Gastroesophageal sphincter (tissue), 4 donors: ENCODE measurements at regions not wholly inside any gene's neighbourhood (a gene's known extent, or its start where the extent isn't known, plus 50 kb on each side); places are given as distances from the start of the nearest gene placed in this dataset.

Source experiments
- ATAC-seq: fragments of 150-250 bp; one replicate; pipeline ENCODE4 v1.9.1; 2016; ENCODE audit warnings: mild to moderate bottlenecking, moderate library complexity
- H3K27ac ChIP-seq, 4 donors: fragments of 200-600 bp; sonication (generic) in 3 of 4; 1 replicate in 3 of 4; 2 replicates in 1 of 4; pipeline ENCODE4 v1.5.1; 2016 to 2019
- H3K27me3 ChIP-seq: fragments of 200-600 bp; sonication (generic); one replicate; pipeline ENCODE4 v1.5.1; 2019
- H3K36me3 ChIP-seq, 2 donors: fragments of 200-600 bp; sonication (generic); one replicate each; pipeline ENCODE4 v1.5.1; 2019; ENCODE audit warnings: control low read depth in 1 of 2
- H3K4me1 ChIP-seq, 3 donors: fragments of 200-600 bp; sonication (generic); 1 replicate in 2 of 3; 2 replicates in 1 of 3; pipeline ENCODE4 v1.5.1; 2016 to 2019; ENCODE audit warnings: control low read depth in 2 of 3
- H3K4me3 ChIP-seq, 2 donors: fragments of 200-600 bp; sonication (generic); one replicate each; pipeline ENCODE4 v1.5.1; 2019; ENCODE audit warnings: mild to moderate bottlenecking in 1 of 2, moderate library complexity in 1 of 2
- H3K9me3 ChIP-seq, 3 donors: fragments of 200-600 bp; sonication (generic); one replicate each; pipeline ENCODE4 v1.5.1; 2017 to 2019; ENCODE audit warnings: control low read depth in 2 of 3
- CTCF ChIP-seq, 4 experiments: fragments of 200-600 bp in 2 of 4; fragments of 450-650 bp in 2 of 4; sonication (generic) in 1 of 4; IDR thresholded peaks; one replicate each; pipeline ENCODE4 v1.5.1; 2017 to 2019; ENCODE audit warnings: antibody characterized with exemption in 4 of 4, mild to moderate bottlenecking in 2 of 4, moderate library complexity in 2 of 4
- EP300 ChIP-seq: sonication (generic); formaldehyde crosslinking; IDR thresholded peaks from one replicate; pipeline ENCODE4 v1.6.1; 2017; ENCODE audit warnings: antibody characterized with exemption, mild to moderate bottlenecking
- POLR2A ChIP-seq, 2 donors: fragments of 450-650 bp; IDR thresholded peaks; one replicate each; pipeline ENCODE4 v1.6.1; 2017; ENCODE audit warnings: antibody characterized with exemption in 2 of 2, mild to moderate bottlenecking in 2 of 2, moderate library complexity in 1 of 2
- POLR2AphosphoS5 ChIP-seq: sonication (generic); formaldehyde crosslinking; IDR thresholded peaks from one replicate; pipeline ENCODE4 v1.6.1; 2017; ENCODE audit warnings: antibody characterized with exemption
- WGBS, 2 donors: methylation state at CpG; one replicate each; pipeline ENCODE4 v1.1.5; 2018; ENCODE audit warnings: low coverage in 1 of 2; 5-methylcytosine and 5-hydroxymethylcytosine counted together

- Histone ChIP-seq H3K27ac (no peak overlapping the region), H3K27me3 (no peaks in the 10 kb centered on the region), H3K9me3 (no peaks in the 10 kb centered on the region), H3K4me3 (no peak overlapping the region), H3K4me1 (no peaks in the 10 kb centered on the region), H3K36me3 (no peaks in the 10 kb centered on the region)
- no peak for TF ChIP-seq POLR2A (IDR thresholded peaks at IDR 0.05)
- no peak for TF ChIP-seq POLR2AphosphoS5
- TF ChIP-seq CTCF (IDR thresholded peaks at IDR 0.05): no peak
- no peak for TF ChIP-seq EP300
- ATAC-seq: no peak
- WGBS, 2 donors: 66 to 78% methylated on average over 2 of the region's 2 CpGs
Measured at GRCh38 chr4:138034871-138035270, 207.3 kb downstream of the SLC7A11 start.

GRCh38 chr4:138032222-138032621, 209.9 kb downstream of the SLC7A11 start:
- no peaks in the 10 kb centered on the region for H3K27me3 ChIP-seq
- H3K4me1 ChIP-seq: no peaks in the 10 kb centered on the region
- no peaks in the 10 kb centered on the region for H3K9me3 ChIP-seq
- no peak overlapping the region for H3K4me3 ChIP-seq
- no peak for ATAC-seq
- H3K27ac ChIP-seq: no peak overlapping the region
- H3K36me3 ChIP-seq: no peaks in the 10 kb centered on the region
- TF ChIP-seq CTCF (IDR thresholded peaks at IDR 0.05) (no peak), POLR2AphosphoS5 (no peak), EP300 (no peak), POLR2A (IDR thresholded peaks at IDR 0.05) (no peak)

GRCh38 chr4:138030375-138030774, 211.8 kb downstream of the SLC7A11 start:
- Histone ChIP-seq H3K27me3 (no peaks in the 10 kb centered on the region), H3K4me3 (no peak overlapping the region), H3K36me3 (no peaks in the 10 kb centered on the region), H3K4me1 (no peaks in the 10 kb centered on the region), H3K27ac (no peak overlapping the region), H3K9me3 (no peaks in the 10 kb centered on the region)
- 88 to 96% methylated on average over 3 of the region's 3 CpGs for WGBS, 2 donors
- no peak for ATAC-seq
- TF ChIP-seq POLR2AphosphoS5 (no peak), POLR2A (IDR thresholded peaks at IDR 0.05) (no peak), CTCF (IDR thresholded peaks at IDR 0.05) (no peak), EP300 (no peak)

GRCh38 chr4:138028923-138029322, 213.2 kb downstream of the SLC7A11 start:
- H3K36me3 ChIP-seq: no peaks in the 10 kb centered on the region
- no peak overlapping the region for H3K4me3 ChIP-seq
- no peaks in the 10 kb centered on the region for H3K27me3 ChIP-seq
- no peak for TF ChIP-seq EP300
- TF ChIP-seq POLR2AphosphoS5: no peak
- no peak for TF ChIP-seq CTCF (IDR thresholded peaks at IDR 0.05)
- TF ChIP-seq POLR2A (IDR thresholded peaks at IDR 0.05): no peak
- WGBS, 2 donors: 87 to 100% methylated on average over 1 of the region's 1 CpG
- no peaks in the 10 kb centered on the region for H3K9me3 ChIP-seq
- no peak overlapping the region for H3K27ac ChIP-seq
- H3K4me1 ChIP-seq: no peaks in the 10 kb centered on the region
- no peak for ATAC-seq

GRCh38 chr4:138021139-138021830, 220.9 kb downstream of the SLC7A11 start:
- TF ChIP-seq POLR2AphosphoS5 (no peak), POLR2A (IDR thresholded peaks at IDR 0.05) (no peak), EP300 (no peak), CTCF (IDR thresholded peaks at IDR 0.05) (no peak)
- Histone ChIP-seq H3K36me3 (no peaks in the 10 kb centered on the region), H3K9me3 (no peaks in the 10 kb centered on the region), H3K4me1 (no peaks in the 10 kb centered on the region), H3K27me3 (no peaks in the 10 kb centered on the region), H3K4me3 (no peak overlapping the region), H3K27ac (no peak overlapping the region)
- 53 to 59% methylated on average over 3 of the region's 3 CpGs for WGBS, 2 donors
- ATAC-seq: no peak
